Gastroesophageal sphincter (tissue), 4 donors: ENCODE measurements at regions not wholly inside any gene's neighbourhood (a gene's known extent, or its start where the extent isn't known, plus 50 kb on each side); places are given as distances from the start of the nearest gene placed in this dataset.

Experiments
- ATAC-seq: fragments of 150-250 bp; one replicate; pipeline ENCODE4 v1.9.1; 2016; ENCODE audit warnings: mild to moderate bottlenecking, moderate library complexity
- H3K27ac ChIP-seq, 4 donors: fragments of 200-600 bp; sonication (generic) in 3 of 4; 1 replicate in 3 of 4; 2 replicates in 1 of 4; pipeline ENCODE4 v1.5.1; 2016 to 2019
- H3K27me3 ChIP-seq: fragments of 200-600 bp; sonication (generic); one replicate; pipeline ENCODE4 v1.5.1; 2019
- H3K36me3 ChIP-seq, 2 donors: fragments of 200-600 bp; sonication (generic); one replicate each; pipeline ENCODE4 v1.5.1; 2019; ENCODE audit warnings: control low read depth in 1 of 2
- H3K4me1 ChIP-seq, 3 donors: fragments of 200-600 bp; sonication (generic); 1 replicate in 2 of 3; 2 replicates in 1 of 3; pipeline ENCODE4 v1.5.1; 2016 to 2019; ENCODE audit warnings: control low read depth in 2 of 3
- H3K4me3 ChIP-seq, 2 donors: fragments of 200-600 bp; sonication (generic); one replicate each; pipeline ENCODE4 v1.5.1; 2019; ENCODE audit warnings: mild to moderate bottlenecking in 1 of 2, moderate library complexity in 1 of 2
- H3K9me3 ChIP-seq, 3 donors: fragments of 200-600 bp; sonication (generic); one replicate each; pipeline ENCODE4 v1.5.1; 2017 to 2019; ENCODE audit warnings: control low read depth in 2 of 3
- EP300 ChIP-seq: sonication (generic); formaldehyde crosslinking; IDR thresholded peaks from one replicate; pipeline ENCODE4 v1.6.1; 2017; ENCODE audit warnings: antibody characterized with exemption, mild to moderate bottlenecking
- POLR2A ChIP-seq, 2 donors: fragments of 450-650 bp; IDR thresholded peaks; one replicate each; pipeline ENCODE4 v1.6.1; 2017; ENCODE audit warnings: antibody characterized with exemption in 2 of 2, mild to moderate bottlenecking in 2 of 2, moderate library complexity in 1 of 2
- POLR2AphosphoS5 ChIP-seq: sonication (generic); formaldehyde crosslinking; IDR thresholded peaks from one replicate; pipeline ENCODE4 v1.6.1; 2017; ENCODE audit warnings: antibody characterized with exemption
- WGBS, 2 donors: methylation state at CpG; one replicate each; pipeline ENCODE4 v1.1.5; 2018; ENCODE audit warnings: low coverage in 1 of 2; 5-methylcytosine and 5-hydroxymethylcytosine counted together
- TF ChIP-seq, protein P1 (sequence below), 4 experiments: fragments of 200-600 bp in 2 of 4; fragments of 450-650 bp in 2 of 4; sonication (generic) in 1 of 4; IDR thresholded peaks; one replicate each; pipeline ENCODE4 v1.5.1; 2017 to 2019; ENCODE audit warnings: antibody characterized with exemption in 4 of 4, mild to moderate bottlenecking in 2 of 4, moderate library complexity in 2 of 4

DNA sequence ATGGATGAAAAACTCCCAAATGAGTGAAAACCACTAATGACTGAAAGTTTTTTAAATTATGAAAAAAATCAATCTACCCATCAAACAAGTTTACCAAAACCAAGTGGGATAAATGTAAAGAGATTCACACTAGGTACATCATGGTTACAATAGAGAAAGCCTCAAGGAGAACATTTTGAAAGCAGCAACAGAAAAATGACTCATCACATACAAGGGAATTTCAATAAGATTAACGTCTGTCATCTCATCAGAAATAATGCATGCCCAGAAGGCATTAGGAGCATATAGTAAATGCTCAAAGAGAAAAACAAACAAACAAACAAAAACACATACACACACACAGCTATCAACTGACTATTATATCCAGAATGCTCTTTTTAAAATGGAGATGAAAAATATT, 261.8 kb upstream of the KIF2B start:
- no peaks in the 10 kb centered on the region for H3K27me3 ChIP-seq
- H3K4me3 ChIP-seq: no peak overlapping the region
- no peak for ATAC-seq
- TF ChIP-seq EP300: no peak
- no peak for TF ChIP-seq POLR2A (IDR thresholded peaks at IDR 0.05)
- TF ChIP-seq POLR2AphosphoS5: no peak
- TF ChIP-seq, protein P1, sequence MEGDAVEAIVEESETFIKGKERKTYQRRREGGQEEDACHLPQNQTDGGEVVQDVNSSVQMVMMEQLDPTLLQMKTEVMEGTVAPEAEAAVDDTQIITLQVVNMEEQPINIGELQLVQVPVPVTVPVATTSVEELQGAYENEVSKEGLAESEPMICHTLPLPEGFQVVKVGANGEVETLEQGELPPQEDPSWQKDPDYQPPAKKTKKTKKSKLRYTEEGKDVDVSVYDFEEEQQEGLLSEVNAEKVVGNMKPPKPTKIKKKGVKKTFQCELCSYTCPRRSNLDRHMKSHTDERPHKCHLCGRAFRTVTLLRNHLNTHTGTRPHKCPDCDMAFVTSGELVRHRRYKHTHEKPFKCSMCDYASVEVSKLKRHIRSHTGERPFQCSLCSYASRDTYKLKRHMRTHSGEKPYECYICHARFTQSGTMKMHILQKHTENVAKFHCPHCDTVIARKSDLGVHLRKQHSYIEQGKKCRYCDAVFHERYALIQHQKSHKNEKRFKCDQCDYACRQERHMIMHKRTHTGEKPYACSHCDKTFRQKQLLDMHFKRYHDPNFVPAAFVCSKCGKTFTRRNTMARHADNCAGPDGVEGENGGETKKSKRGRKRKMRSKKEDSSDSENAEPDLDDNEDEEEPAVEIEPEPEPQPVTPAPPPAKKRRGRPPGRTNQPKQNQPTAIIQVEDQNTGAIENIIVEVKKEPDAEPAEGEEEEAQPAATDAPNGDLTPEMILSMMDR (IDR thresholded peaks at IDR 0.05): no peak
- no peaks in the 10 kb centered on the region for H3K4me1 ChIP-seq
- no peaks in the 10 kb centered on the region for H3K9me3 ChIP-seq
- WGBS, 2 donors: 9 to 77% methylated on average over 1 of the region's 1 CpG
- H3K36me3 ChIP-seq: no peaks in the 10 kb centered on the region
- no peak overlapping the region for H3K27ac ChIP-seq

DNA sequence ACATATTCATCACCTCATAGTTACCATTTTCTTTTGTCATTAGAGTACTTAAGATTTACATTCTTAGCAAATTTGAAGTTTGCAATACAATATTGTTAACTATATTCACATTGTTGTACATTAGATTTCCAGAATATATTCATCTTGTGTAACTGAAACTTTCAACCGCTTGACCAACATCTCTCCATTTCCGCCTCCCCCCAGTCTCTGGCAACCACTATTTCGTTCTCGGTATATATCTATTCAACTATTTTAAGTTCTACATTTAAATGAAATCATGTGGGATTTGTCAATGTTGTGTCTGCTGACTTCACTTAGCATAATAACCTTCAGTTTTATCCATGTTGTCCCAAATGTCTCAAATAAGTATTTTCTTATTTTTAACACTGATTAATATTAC, 274.5 kb upstream of the KIF2B start:
- 94 to 97% methylated on average over 4 of the region's 4 CpGs for WGBS, 2 donors
- no peaks in the 10 kb centered on the region for H3K4me1 ChIP-seq
- TF ChIP-seq POLR2AphosphoS5 (no peak), POLR2A (IDR thresholded peaks at IDR 0.05) (no peak), EP300 (no peak)
- TF ChIP-seq, protein P1 (IDR thresholded peaks at IDR 0.05): no peak
- no peak for ATAC-seq
- no peaks in the 10 kb centered on the region for H3K9me3 ChIP-seq
- no peak overlapping the region for H3K27ac ChIP-seq
- no peaks in the 10 kb centered on the region for H3K36me3 ChIP-seq
- H3K4me3 ChIP-seq: no peak overlapping the region
- H3K27me3 ChIP-seq: no peaks in the 10 kb centered on the region

DNA sequence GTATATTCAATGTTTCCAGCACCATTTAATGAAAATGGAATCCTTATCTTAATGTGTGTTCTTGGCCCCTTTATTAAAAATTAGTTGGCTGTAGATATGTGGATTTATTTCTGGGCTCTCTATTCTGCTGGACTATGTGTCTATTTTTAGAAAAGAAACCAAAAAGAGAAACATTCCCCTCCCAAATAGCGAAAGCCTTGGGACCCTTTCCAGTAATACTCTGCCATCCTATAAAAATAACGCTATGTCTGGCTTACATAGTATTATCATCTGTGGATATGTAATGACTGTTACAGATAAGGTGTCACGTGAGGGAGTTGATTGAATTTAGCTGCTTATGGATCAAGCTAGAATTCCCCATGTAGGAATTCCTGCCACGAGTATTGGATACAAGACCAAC, 279.3 kb upstream of the KIF2B start:
- H3K4me1 ChIP-seq: no peaks in the 10 kb centered on the region
- no peaks in the 10 kb centered on the region for H3K27me3 ChIP-seq
- H3K9me3 ChIP-seq: no peaks in the 10 kb centered on the region
- WGBS, 2 donors: 7 to 11% methylated on average over 4 of the region's 4 CpGs
- no peaks in the 10 kb centered on the region for H3K36me3 ChIP-seq
- H3K27ac ChIP-seq: no peak overlapping the region
- H3K4me3 ChIP-seq: no peak overlapping the region
- TF ChIP-seq POLR2A (IDR thresholded peaks at IDR 0.05) (no peak), EP300 (no peak), POLR2AphosphoS5 (no peak)
- TF ChIP-seq, protein P1 (IDR thresholded peaks at IDR 0.05): no peak
- ATAC-seq: no peak

DNA sequence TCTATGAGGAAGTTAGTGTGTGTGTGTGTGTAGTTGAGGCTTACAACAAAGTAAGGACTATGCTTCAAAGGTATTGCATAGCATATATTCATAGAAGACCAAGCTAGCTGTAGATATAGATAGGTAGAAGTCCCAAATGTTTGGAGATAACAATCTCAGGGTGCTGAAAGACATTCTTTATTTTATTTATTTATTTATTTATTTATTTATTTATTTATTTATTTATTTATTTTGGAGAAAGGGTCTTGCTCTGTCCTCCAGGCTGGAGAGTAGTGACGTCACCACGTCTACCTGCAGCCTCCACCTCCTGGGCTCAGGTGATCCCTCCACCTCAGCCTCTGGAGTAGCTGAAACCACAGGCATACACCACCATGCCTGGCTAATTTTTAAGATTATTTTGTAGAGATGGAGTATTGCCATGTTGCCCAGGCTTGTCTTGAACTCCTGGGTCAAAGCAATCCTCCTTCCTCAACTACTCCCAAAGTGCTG, 284.6 kb upstream of the KIF2B start:
- no peaks in the 10 kb centered on the region for H3K36me3 ChIP-seq
- no peak overlapping the region for H3K4me3 ChIP-seq
- TF ChIP-seq, protein P1 (IDR thresholded peaks at IDR 0.05): no peak
- TF ChIP-seq EP300: no peak
- TF ChIP-seq POLR2A (IDR thresholded peaks at IDR 0.05): no peak
- TF ChIP-seq POLR2AphosphoS5: no peak
- H3K27me3 ChIP-seq: no peaks in the 10 kb centered on the region
- H3K27ac ChIP-seq: no peak overlapping the region
- WGBS, 2 donors: 83% methylated on average over 2 of the region's 2 CpGs; no CpG with 5 or more reads in 1 of the 2 donors
- no peaks in the 10 kb centered on the region for H3K9me3 ChIP-seq
- ATAC-seq: no peak
- H3K4me1 ChIP-seq: no peaks in the 10 kb centered on the region

DNA sequence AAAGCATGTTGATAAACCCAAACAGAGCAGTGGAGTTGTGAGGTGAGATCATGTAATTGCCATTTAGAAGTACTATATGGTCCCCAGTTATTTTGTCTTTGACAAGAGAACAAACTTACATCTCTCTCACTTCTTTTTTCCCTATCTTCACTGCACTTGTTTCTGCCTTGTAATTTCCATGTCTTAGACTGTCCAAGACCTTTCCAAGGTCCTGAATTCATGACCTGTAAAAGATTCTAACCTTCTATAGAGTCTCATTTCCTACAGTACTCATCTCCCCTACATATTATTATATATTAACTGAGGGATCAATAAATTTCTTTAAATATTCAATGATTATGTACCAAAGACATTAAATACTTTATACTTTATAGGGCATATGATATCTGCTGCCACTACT, 295.3 kb upstream of the KIF2B start:
- no peak for TF ChIP-seq EP300
- no peak for TF ChIP-seq POLR2AphosphoS5
- TF ChIP-seq, protein P1 (IDR thresholded peaks at IDR 0.05): no peak
- no peak for TF ChIP-seq POLR2A (IDR thresholded peaks at IDR 0.05)
- Histone ChIP-seq H3K9me3 (no peaks in the 10 kb centered on the region), H3K36me3 (no peaks in the 10 kb centered on the region), H3K4me3 (no peak overlapping the region), H3K27me3 (no peaks in the 10 kb centered on the region), H3K27ac (no peak overlapping the region), H3K4me1 (no peaks in the 10 kb centered on the region)
- ATAC-seq: no peak
